Pancreas (tissue), 10 donors: ENCODE measurements at regions not wholly inside any gene's neighbourhood (a gene's known extent, or its start where the extent isn't known, plus 50 kb on each side); places are given as distances from the start of the nearest gene placed in this dataset.

Experiments
- ATAC-seq, 4 donors: fragments of 200-7000 bp; cut with Tn5 transposase; one replicate each; pipeline versions ENCODE4 v1.8.0 to v1.9.1; 2020; ENCODE audit warnings: mild to moderate bottlenecking in 4 of 4, moderate library complexity in 4 of 4
- DNase-seq, 6 donors: peaks; one replicate each; pipeline ENCODE4 v3.0.0-alpha.2; 2020
- FAIRE-seq: peaks from 2 replicates; lab custom pipeline; 2012; peaks lifted over from hg19 to GRCh38; lab: Jason Lieb, UNC
- H3K27ac ChIP-seq, 4 donors: fragments of 200-600 bp; sonication (generic); 1 replicate in 3 of 4; 2 replicates in 1 of 4; pipeline versions ENCODE4 v1.5.0 to v1.8.0; 2020
- H3K27me3 ChIP-seq, 4 donors: fragments of 200-600 bp; one replicate each; pipeline ENCODE4 v1.8.0; 2021
- H3K36me3 ChIP-seq, 3 donors: fragments of 200-600 bp; sonication (generic) in 1 of 3; one replicate each; pipeline versions ENCODE4 v1.5.0 to v1.8.0; 2020 to 2021
- H3K4me1 ChIP-seq, 3 donors: fragments of 200-600 bp; one replicate each; pipeline ENCODE4 v1.8.0; 2021
- H3K4me3 ChIP-seq, 4 donors: fragments of 200-600 bp; sonication (generic) in 2 of 4; one replicate each; pipeline versions ENCODE4 v1.5.0 to v1.8.0; 2020 to 2021
- H3K9me3 ChIP-seq, 4 donors: fragments of 200-600 bp; one replicate each; pipeline ENCODE4 v1.8.0; 2021
- WGBS, 2 donors: extraction: QIAGEN DNeasy Blood & Tissue Kit; methylation state at CpG; one replicate each; pipeline ENCODE4 v1.1.7; 2013; 5-methylcytosine and 5-hydroxymethylcytosine counted together
- intact Hi-C, 3 donors: fragments of 100-400 bp; cut with DNase I; formaldehyde crosslinking; loops; one replicate each; pipeline versions ENCODE4 v1.11.1 to v1.14.2; 2022
- TF ChIP-seq, protein P1 (sequence below), 4 donors: fragments of 200-600 bp; sonication (generic) in 3 of 4; IDR thresholded peaks; one replicate each; pipeline versions ENCODE4 v1.5.0 to v1.8.0; 2021; ENCODE audit warnings: antibody characterized with exemption in 4 of 4
- donor health status: healthy with polysubstance abuse.
- donor health status: DM: no; HTN: no; CAD: no; lungs with moderate emphysema.
- donor health status: DM: no; HTN: no; CAD: no.
- donor health status: control.
- donor health status: control.
- donor health status: Bipolar disorder and iron deficiency.
- donor health status: DM: yes; HTN: yes; CAD: no.
- donor health status: DM: no; HTN: no; CAD: no.
- donor health status: DM: no; HTN: no; CAD: no.
- donor health status: DM: yes; HTN: yes; CAD: no.

DNA sequence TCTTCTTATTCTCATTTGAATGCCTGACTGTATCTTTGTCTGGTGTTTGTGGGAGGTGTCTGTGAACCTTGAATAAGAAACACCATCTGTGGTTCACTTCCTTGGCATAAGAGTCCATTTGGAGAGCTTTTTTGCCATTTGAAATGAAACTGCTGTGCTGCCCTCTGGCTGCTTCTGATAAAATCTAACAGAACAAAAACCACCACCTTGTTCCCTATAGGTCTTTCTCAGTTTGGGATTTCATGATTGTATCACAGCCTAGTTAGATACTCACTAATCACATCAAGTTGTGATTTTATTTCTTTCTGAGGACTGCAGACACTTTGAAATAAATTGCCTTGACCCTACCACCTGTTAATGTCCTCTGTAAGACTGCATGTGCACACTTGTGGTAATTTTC, 102.7 kb upstream of the FAM13C start:
- no peak for ATAC-seq

DNA sequence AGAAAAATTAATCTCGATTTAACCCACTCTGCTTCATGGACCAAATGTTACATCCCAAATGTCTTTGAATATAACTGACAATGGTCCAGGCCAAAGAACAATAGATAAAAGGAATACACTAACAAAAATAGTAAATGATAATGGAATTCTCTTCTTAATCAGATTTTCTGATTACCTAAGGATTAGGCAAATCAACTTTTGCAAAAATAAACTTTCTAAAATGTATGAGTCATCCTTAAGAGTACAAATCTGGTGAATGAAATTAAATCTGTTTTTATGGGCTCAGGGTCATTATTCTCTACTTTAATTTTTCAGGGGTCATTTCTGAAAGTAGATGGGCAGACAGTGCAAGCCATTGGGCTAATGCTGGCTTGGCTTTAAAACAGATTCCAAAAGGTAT, 102.1 kb upstream of the FAM13C start:
- TF ChIP-seq, protein P1, sequence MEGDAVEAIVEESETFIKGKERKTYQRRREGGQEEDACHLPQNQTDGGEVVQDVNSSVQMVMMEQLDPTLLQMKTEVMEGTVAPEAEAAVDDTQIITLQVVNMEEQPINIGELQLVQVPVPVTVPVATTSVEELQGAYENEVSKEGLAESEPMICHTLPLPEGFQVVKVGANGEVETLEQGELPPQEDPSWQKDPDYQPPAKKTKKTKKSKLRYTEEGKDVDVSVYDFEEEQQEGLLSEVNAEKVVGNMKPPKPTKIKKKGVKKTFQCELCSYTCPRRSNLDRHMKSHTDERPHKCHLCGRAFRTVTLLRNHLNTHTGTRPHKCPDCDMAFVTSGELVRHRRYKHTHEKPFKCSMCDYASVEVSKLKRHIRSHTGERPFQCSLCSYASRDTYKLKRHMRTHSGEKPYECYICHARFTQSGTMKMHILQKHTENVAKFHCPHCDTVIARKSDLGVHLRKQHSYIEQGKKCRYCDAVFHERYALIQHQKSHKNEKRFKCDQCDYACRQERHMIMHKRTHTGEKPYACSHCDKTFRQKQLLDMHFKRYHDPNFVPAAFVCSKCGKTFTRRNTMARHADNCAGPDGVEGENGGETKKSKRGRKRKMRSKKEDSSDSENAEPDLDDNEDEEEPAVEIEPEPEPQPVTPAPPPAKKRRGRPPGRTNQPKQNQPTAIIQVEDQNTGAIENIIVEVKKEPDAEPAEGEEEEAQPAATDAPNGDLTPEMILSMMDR (IDR thresholded peaks at IDR 0.05), result no peak
- H3K36me3 ChIP-seq, result no peaks in the 10 kb centered on the region
- FAIRE-seq (no peak), DNase-seq (no peak), ATAC-seq (no peak)
- H3K4me3 ChIP-seq, result no peak overlapping the region
- H3K27me3 ChIP-seq, result no peaks in the 10 kb centered on the region
- H3K9me3 ChIP-seq, result no peaks in the 10 kb centered on the region
- H3K27ac ChIP-seq, result no peak overlapping the region
- no peaks in the 10 kb centered on the region for H3K4me1 ChIP-seq
- WGBS, 2 donors, result 69 to 87% methylated on average over 1 of the region's 1 CpG
- intact Hi-C loops, result no loop called here

More for the DNA sequence above, 102.7 kb upstream of the FAM13C start:
- Histone ChIP-seq H3K27ac (no peak overlapping the region), H3K36me3 (no peaks in the 10 kb centered on the region), H3K9me3 (no peaks in the 10 kb centered on the region), H3K4me3 (no peak overlapping the region), H3K27me3 (no peaks in the 10 kb centered on the region), H3K4me1 (no peaks in the 10 kb centered on the region)
- no peak for FAIRE-seq
- no peak for DNase-seq
- intact Hi-C loops, result no loop called here
- TF ChIP-seq, protein P1 (IDR thresholded peaks at IDR 0.05), result no peak

DNA sequence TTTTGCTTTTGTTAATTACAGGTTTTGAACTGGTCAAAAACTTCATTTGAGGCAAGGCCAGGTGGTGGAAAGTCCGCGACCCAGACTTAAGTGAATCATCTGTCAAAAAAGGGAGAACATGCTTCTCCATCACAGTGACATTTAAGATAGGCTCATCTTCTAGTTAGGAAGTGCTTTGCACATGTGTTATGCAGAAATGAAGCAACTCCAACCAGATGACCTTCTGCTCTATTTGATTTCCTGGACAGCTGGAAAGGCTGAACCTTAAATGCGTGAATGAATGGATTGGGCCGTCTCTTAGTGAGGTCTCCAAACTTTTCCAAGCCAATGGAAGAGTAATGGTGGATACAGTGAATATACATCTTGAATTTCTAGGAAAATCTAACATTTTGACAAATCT, 101.6 kb upstream of the FAM13C start:
- Histone ChIP-seq H3K4me1 (no peaks in the 10 kb centered on the region), H3K9me3 (no peaks in the 10 kb centered on the region), H3K4me3 (no peak overlapping the region), H3K27me3 (no peaks in the 10 kb centered on the region), H3K36me3 (no peaks in the 10 kb centered on the region), H3K27ac (no peak overlapping the region)
- TF ChIP-seq, protein P1 (IDR thresholded peaks at IDR 0.05), result no peak
- intact Hi-C loops, result no loop called here
- WGBS, 2 donors, result 76 to 81% methylated on average over 4 of the region's 4 CpGs
- FAIRE-seq (no peak), ATAC-seq (no peak), DNase-seq (no peak)

- H3K4me3 ChIP-seq, result no peak overlapping the region
- H3K36me3 ChIP-seq, result no peaks in the 10 kb centered on the region
- ATAC-seq (no peak), FAIRE-seq (no peak), DNase-seq (no peak)
- no peaks in the 10 kb centered on the region for H3K9me3 ChIP-seq
- H3K27ac ChIP-seq, result no peak overlapping the region
- 73 to 85% methylated on average over 3 of the region's 3 CpGs for WGBS, 2 donors
- H3K27me3 ChIP-seq, result no peaks in the 10 kb centered on the region
- TF ChIP-seq, protein P1 (IDR thresholded peaks at IDR 0.05), result no peak
- intact Hi-C loops, result no loop called here
- H3K4me1 ChIP-seq, result no peaks in the 10 kb centered on the region
Measured at GRCh38 chr10:59460601-59461000, 98.3 kb upstream of the FAM13C start.

GRCh38 chr10:59456199-59456598, 93.8 kb upstream of the FAM13C start:
- no peak for DNase-seq
- Histone ChIP-seq H3K4me3 (no peak overlapping the region), H3K27ac (no peak overlapping the region), H3K9me3 (no peaks in the 10 kb centered on the region), H3K4me1 (no peaks in the 10 kb centered on the region), H3K27me3 (no peaks in the 10 kb centered on the region), H3K36me3 (no peaks in the 10 kb centered on the region)
- FAIRE-seq, result no peak
- WGBS, 2 donors, result 15 to 29% methylated on average over 2 of the region's 2 CpGs
- intact Hi-C loops, result no loop called here
- TF ChIP-seq, protein P1 (IDR thresholded peaks at IDR 0.05), result no peak
- ATAC-seq, result no peak
